GM18505 (cell line): ENCODE measurements at regions not wholly inside any gene's neighbourhood (a gene's known extent, or its start where the extent isn't known, plus 50 kb on each side); places are given as distances from the start of the nearest gene placed in this dataset.

Experiments
- ATAC-seq: cut with Tn5 transposase; IDR thresholded peaks from one replicate; pipeline ENCODE4 v1.9.1; 2021; ENCODE audit not compliant: unreplicated experiment
- POLR2A ChIP-seq: IDR thresholded peaks from 4 replicates; pipeline ENCODE4 v1.6.1; 2011; ENCODE audit warnings: borderline replicate concordance; ENCODE audit not compliant: insufficient read depth, insufficient read length; ENCODE audit errors: extremely low read depth

GRCh38 chr1:47578721-47579419, 141.0 kb downstream of the FOXD2 start:
- ATAC-seq: no peak
- no peak for TF ChIP-seq POLR2A

GRCh38 chr1:47579809-47580208, 142.0 kb downstream of the FOXD2 start:
- TF ChIP-seq POLR2A: no peak
- ATAC-seq: no peak

- ATAC-seq: no peak
- no peak for TF ChIP-seq POLR2A
Observed at GRCh38 chr1:47580451-47580995, 142.7 kb downstream of the FOXD2 start.

- no peak for TF ChIP-seq POLR2A
- ATAC-seq: no peak
Observed at GRCh38 chr1:47582891-47583608, 145.2 kb downstream of the FOXD2 start.

GRCh38 chr1:47584249-47584648, 146.4 kb downstream of the FOXD2 start:
- TF ChIP-seq POLR2A: no peak
- no peak for ATAC-seq

- no peak for TF ChIP-seq POLR2A
- ATAC-seq: no peak
Observed at GRCh38 chr1:47585141-47585902, 147.5 kb downstream of the FOXD2 start.

- no peak for ATAC-seq
- TF ChIP-seq POLR2A: no peak
Observed at GRCh38 chr1:47587891-47588582, 150.2 kb downstream of the FOXD2 start.

GRCh38 chr1:47590523-47591225, 152.8 kb downstream of the FOXD2 start:
- no peak for ATAC-seq
- TF ChIP-seq POLR2A: no peak

- no peak for ATAC-seq
- no peak for TF ChIP-seq POLR2A
Observed at GRCh38 chr1:47591801-47592200, 154.0 kb downstream of the FOXD2 start.

GRCh38 chr1:47592296-47593012, 154.6 kb downstream of the FOXD2 start:
- no peak for ATAC-seq
- no peak for TF ChIP-seq POLR2A

- ATAC-seq: no peak
- no peak for TF ChIP-seq POLR2A
Observed at GRCh38 chr1:47593013-47593568, 155.2 kb downstream of the FOXD2 start.
